PC-9 (cell line): ENCODE measurements at regions not wholly inside any gene's neighbourhood (a gene's known extent, or its start where the extent isn't known, plus 50 kb on each side); places are given as distances from the start of the nearest gene placed in this dataset.

Experiments
- CTCF ChIP-seq: fragments of 200-600 bp; sonication (generic); conservative IDR thresholded peaks from 2 replicates; pipeline ENCODE4 v1.6.1; 2017; ENCODE audit warnings: mixed run types, antibody characterized with exemption, mild to moderate bottlenecking, moderate library complexity
- EZH2 ChIP-seq: fragments of 200-600 bp; sonication (generic); IDR thresholded peaks from 2 replicates; pipeline ENCODE4 v1.8.0; 2017; ENCODE audit warnings: antibody characterized with exemption, low read depth

- no peak for TF ChIP-seq CTCF
- TF ChIP-seq EZH2, result no peak
Measured at GRCh38 chr9:79334001-79334400, 237.8 kb upstream of the TLE4 start.
